WTC11 (cell line): ENCODE measurements at regions not wholly inside any gene's neighbourhood (a gene's known extent, or its start where the extent isn't known, plus 50 kb on each side); places are given as distances from the start of the nearest gene placed in this dataset.

ENCODE experiments used
- ATAC-seq: fragments of 200-7000 bp; cut with Tn5 transposase; 2 replicates; pipeline ENCODE4 v1.10.0; 2021; ENCODE audit warnings: mild to moderate bottlenecking, moderate library complexity
- CTCF ChIA-PET: fragments of 300-600 bp; sonication (Branson Sonifier 250); formaldehyde crosslinking; loops from one replicate; lab custom pipeline; 2021; ENCODE audit warnings: antibody characterized with exemption; lab: Charles Lee
- POLR2A ChIA-PET: fragments of 350-600 bp; sonication (Branson Sonifier 250); formaldehyde crosslinking; loops from one replicate; lab custom pipeline; 2021; ENCODE audit warnings: antibody characterized with exemption; lab: Charles Lee
- DNase-seq: peaks from one replicate; pipeline ENCODE4 v3.0.0; 2021; ENCODE audit warnings: low spot score
- H3K27ac Mint-ChIP-seq: 2 replicates; pipeline ENCODE4 v1.8.0; 2021; ENCODE audit warnings: mixed read lengths
- H3K27me3 Mint-ChIP-seq: 2 replicates; pipeline ENCODE4 v1.8.0; 2021; ENCODE audit warnings: low read depth, mild to moderate bottlenecking, moderate library complexity, mixed read lengths
- H3K36me3 Mint-ChIP-seq: 2 replicates; pipeline ENCODE4 v1.8.0; 2021; ENCODE audit warnings: mixed read lengths
- H3K4me1 Mint-ChIP-seq: 2 replicates; pipeline ENCODE4 v1.8.0; 2022; ENCODE audit warnings: mixed read lengths
- H3K4me3 Mint-ChIP-seq: 2 replicates; pipeline ENCODE4 v1.8.0; 2021; ENCODE audit warnings: mild to moderate bottlenecking, moderate library complexity, mixed read lengths
- H3K9me3 Mint-ChIP-seq: 2 replicates; pipeline ENCODE4 v1.8.0; 2021; ENCODE audit warnings: mixed read lengths
- AFF4 ChIP-seq: sonication (generic); formaldehyde crosslinking; IDR thresholded peaks from 2 replicates; pipeline ENCODE4 v1.8.1; 2023; ENCODE audit warnings: mild to moderate bottlenecking, missing genetic modification reagents, borderline replicate concordance
- ATF1 ChIP-seq: sonication (generic); formaldehyde crosslinking; IDR thresholded peaks from 2 replicates; pipeline ENCODE4 v1.8.1; 2023; ENCODE audit warnings: mild to moderate bottlenecking, moderate library complexity, missing genetic modification reagents
- CREB1 ChIP-seq: sonication (generic); formaldehyde crosslinking; IDR thresholded peaks from 2 replicates; pipeline ENCODE4 v1.8.0; 2023; ENCODE audit warnings: mild to moderate bottlenecking, missing genetic modification reagents
- ESRRA ChIP-seq: sonication (generic); formaldehyde crosslinking; IDR thresholded peaks from 2 replicates; pipeline ENCODE4 v1.8.1; 2022; ENCODE audit warnings: mild to moderate bottlenecking, missing genetic modification reagents, borderline replicate concordance
- HMGXB4 ChIP-seq: sonication (generic); formaldehyde crosslinking; IDR thresholded peaks from 2 replicates; pipeline ENCODE4 v1.8.1; 2023; ENCODE audit warnings: mild to moderate bottlenecking, moderate library complexity, missing genetic modification reagents
- IRF2 ChIP-seq: sonication (generic); formaldehyde crosslinking; IDR thresholded peaks from 2 replicates; pipeline ENCODE4 v1.8.0; 2022; ENCODE audit warnings: low read depth, missing genetic modification reagents, borderline replicate concordance
- KAT7 ChIP-seq: sonication (generic); formaldehyde crosslinking; IDR thresholded peaks from 2 replicates; pipeline ENCODE4 v1.8.1; 2023; ENCODE audit warnings: missing genetic modification reagents, mild to moderate bottlenecking, borderline replicate concordance
- NFATC4 ChIP-seq: fragments of 250-450 bp; sonication (Bioruptor Pico); IDR thresholded peaks from 2 replicates; pipeline ENCODE4 v1.9.0; 2021; ENCODE audit warnings: mild to moderate bottlenecking
- NFYB ChIP-seq: sonication (generic); formaldehyde crosslinking; conservative IDR thresholded peaks from 2 replicates; pipeline ENCODE4 v1.8.0; 2022; ENCODE audit warnings: low read depth, missing genetic modification reagents
- NR2C2 ChIP-seq: sonication (generic); formaldehyde crosslinking; IDR thresholded peaks from 2 replicates; pipeline ENCODE4 v1.8.0; 2022; ENCODE audit warnings: mild to moderate bottlenecking, missing genetic modification reagents
- OVOL2 ChIP-seq: fragments of 250-450 bp; sonication (Bioruptor Pico); IDR thresholded peaks from 2 replicates; pipeline ENCODE4 v1.9.0; 2021; ENCODE audit warnings: mild to moderate bottlenecking, borderline replicate concordance
- TCF7 ChIP-seq: sonication (generic); formaldehyde crosslinking; IDR thresholded peaks from 2 replicates; pipeline ENCODE4 v1.8.0; 2022; ENCODE audit warnings: mild to moderate bottlenecking, low read depth, missing genetic modification reagents, moderate library complexity
- TEAD1 ChIP-seq: sonication (generic); formaldehyde crosslinking; IDR thresholded peaks from 2 replicates; pipeline ENCODE4 v1.8.0; 2022; ENCODE audit warnings: mild to moderate bottlenecking, missing genetic modification reagents
- ZBTB43 ChIP-seq: sonication (generic); formaldehyde crosslinking; IDR thresholded peaks from 2 replicates; pipeline ENCODE4 v1.8.1; 2023; ENCODE audit warnings: mild to moderate bottlenecking, missing genetic modification reagents
- ZNF121 ChIP-seq: sonication (generic); formaldehyde crosslinking; IDR thresholded peaks from 2 replicates; pipeline ENCODE4 v1.8.0; 2023; ENCODE audit warnings: missing genetic modification reagents
- ZNF317 ChIP-seq: sonication (generic); formaldehyde crosslinking; IDR thresholded peaks from 2 replicates; pipeline ENCODE4 v1.8.1; 2023; ENCODE audit warnings: low read depth, mild to moderate bottlenecking, moderate library complexity, missing genetic modification reagents, borderline replicate concordance
- ZNF396 ChIP-seq: fragments of 250-450 bp; sonication (Bioruptor Pico); IDR thresholded peaks from 2 replicates; pipeline ENCODE4 v1.8.0; 2021; ENCODE audit warnings: mild to moderate bottlenecking, moderate library complexity, borderline replicate concordance
- ZNF416 ChIP-seq: fragments of 250-450 bp; sonication (Bioruptor Pico); IDR thresholded peaks from 2 replicates; pipeline ENCODE4 v1.9.0; 2021; ENCODE audit warnings: mild to moderate bottlenecking, inconsistent platforms
- ZNF423 ChIP-seq: fragments of 250-450 bp; sonication (Bioruptor Pico); IDR thresholded peaks from 2 replicates; pipeline ENCODE4 v2.1.2; 2022; ENCODE audit warnings: mild to moderate bottlenecking, moderate library complexity
- ZSCAN18 ChIP-seq: fragments of 250-450 bp; sonication (Bioruptor Pico); IDR thresholded peaks from 2 replicates; pipeline ENCODE4 v2.1.2; 2022; ENCODE audit warnings: mild to moderate bottlenecking, moderate library complexity
- TF ChIP-seq, protein P1 (sequence below): sonication (generic); formaldehyde crosslinking; IDR thresholded peaks from 2 replicates; pipeline ENCODE4 v1.8.1; 2022; ENCODE audit warnings: mild to moderate bottlenecking, moderate library complexity, missing genetic modification reagents
- TF ChIP-seq, protein P2 (sequence below): sonication (generic); formaldehyde crosslinking; IDR thresholded peaks from 2 replicates; pipeline ENCODE4 v1.8.0; 2022; ENCODE audit warnings: mild to moderate bottlenecking, missing genetic modification reagents
- TF ChIP-seq, protein P3 (sequence below): fragments of 200-600 bp; IDR thresholded peaks from 2 replicates; pipeline ENCODE4 v1.8.0; 2022; ENCODE audit warnings: antibody characterized with exemption

- TF ChIP-seq KAT7 (CRISPR knock-in tag), result no peak
- TF ChIP-seq IRF2 (CRISPR knock-in tag), result no peak
- TF ChIP-seq OVOL2 (CRISPR knock-in tag), result no peak
- no peak for TF ChIP-seq HMGXB4 (CRISPR knock-in tag)
- no peak for TF ChIP-seq ATF1 (CRISPR knock-in tag)
- TF ChIP-seq, protein P1, sequence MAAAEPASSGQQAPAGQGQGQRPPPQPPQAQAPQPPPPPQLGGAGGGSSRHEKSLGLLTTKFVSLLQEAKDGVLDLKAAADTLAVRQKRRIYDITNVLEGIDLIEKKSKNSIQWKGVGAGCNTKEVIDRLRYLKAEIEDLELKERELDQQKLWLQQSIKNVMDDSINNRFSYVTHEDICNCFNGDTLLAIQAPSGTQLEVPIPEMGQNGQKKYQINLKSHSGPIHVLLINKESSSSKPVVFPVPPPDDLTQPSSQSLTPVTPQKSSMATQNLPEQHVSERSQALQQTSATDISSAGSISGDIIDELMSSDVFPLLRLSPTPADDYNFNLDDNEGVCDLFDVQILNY, result no peak
- TF ChIP-seq, protein P2, sequence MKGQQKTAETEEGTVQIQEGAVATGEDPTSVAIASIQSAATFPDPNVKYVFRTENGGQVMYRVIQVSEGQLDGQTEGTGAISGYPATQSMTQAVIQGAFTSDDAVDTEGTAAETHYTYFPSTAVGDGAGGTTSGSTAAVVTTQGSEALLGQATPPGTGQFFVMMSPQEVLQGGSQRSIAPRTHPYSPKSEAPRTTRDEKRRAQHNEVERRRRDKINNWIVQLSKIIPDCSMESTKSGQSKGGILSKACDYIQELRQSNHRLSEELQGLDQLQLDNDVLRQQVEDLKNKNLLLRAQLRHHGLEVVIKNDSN (CRISPR knock-in tag), result no peak
- TF ChIP-seq, protein P3, sequence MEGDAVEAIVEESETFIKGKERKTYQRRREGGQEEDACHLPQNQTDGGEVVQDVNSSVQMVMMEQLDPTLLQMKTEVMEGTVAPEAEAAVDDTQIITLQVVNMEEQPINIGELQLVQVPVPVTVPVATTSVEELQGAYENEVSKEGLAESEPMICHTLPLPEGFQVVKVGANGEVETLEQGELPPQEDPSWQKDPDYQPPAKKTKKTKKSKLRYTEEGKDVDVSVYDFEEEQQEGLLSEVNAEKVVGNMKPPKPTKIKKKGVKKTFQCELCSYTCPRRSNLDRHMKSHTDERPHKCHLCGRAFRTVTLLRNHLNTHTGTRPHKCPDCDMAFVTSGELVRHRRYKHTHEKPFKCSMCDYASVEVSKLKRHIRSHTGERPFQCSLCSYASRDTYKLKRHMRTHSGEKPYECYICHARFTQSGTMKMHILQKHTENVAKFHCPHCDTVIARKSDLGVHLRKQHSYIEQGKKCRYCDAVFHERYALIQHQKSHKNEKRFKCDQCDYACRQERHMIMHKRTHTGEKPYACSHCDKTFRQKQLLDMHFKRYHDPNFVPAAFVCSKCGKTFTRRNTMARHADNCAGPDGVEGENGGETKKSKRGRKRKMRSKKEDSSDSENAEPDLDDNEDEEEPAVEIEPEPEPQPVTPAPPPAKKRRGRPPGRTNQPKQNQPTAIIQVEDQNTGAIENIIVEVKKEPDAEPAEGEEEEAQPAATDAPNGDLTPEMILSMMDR, result no peak
- no peak for TF ChIP-seq ESRRA (CRISPR knock-in tag)
- TF ChIP-seq NFYB (CRISPR knock-in tag), result no peak
- TF ChIP-seq CREB1 (CRISPR knock-in tag), result no peak
- no peak for TF ChIP-seq TCF7 (CRISPR knock-in tag)
- no peak for TF ChIP-seq AFF4 (CRISPR knock-in tag)
- no peak for TF ChIP-seq ZSCAN18 (CRISPR knock-in tag)
- TF ChIP-seq, all 79 proteins: peak for 0
- no peak overlapping the region for H3K27ac Mint-ChIP-seq
- H3K27me3 Mint-ChIP-seq, result no peaks in the 10 kb centered on the region
- H3K36me3 Mint-ChIP-seq, result peaks cover 16% of the 10 kb centered on the region
- DNase-seq, result no peak
- peaks cover 17% of the 10 kb centered on the region for H3K9me3 Mint-ChIP-seq
- peaks cover 16% of the 10 kb centered on the region for H3K4me1 Mint-ChIP-seq
- H3K4me3 Mint-ChIP-seq, result no peak overlapping the region
- CTCF ChIA-PET, result no interaction called here
- POLR2A ChIA-PET, result no interaction called here
- no peak; the same call in 1 of the 2 replicates for ATAC-seq
Measured at GRCh38 chr4:180688480-180688879, 1554.7 kb upstream of the TENM3 start.

DNA sequence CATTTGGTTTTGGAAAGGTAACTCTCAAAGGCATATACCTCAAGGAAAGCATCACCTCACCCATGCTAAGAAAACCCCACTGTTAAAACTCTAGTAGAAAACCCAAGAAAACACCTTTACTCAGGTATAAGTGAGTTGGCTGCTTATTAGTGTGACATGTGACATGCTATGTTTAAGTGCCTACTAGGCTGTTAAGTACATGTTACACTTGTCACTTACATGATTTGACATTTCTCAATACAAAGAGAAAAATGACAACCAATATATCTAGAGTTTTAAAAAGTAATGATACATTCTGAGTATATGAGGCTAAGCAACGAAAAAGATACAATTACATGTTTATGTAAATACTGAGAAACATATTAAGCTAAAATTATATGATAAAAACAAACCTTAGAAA, 1548.3 kb upstream of the TENM3 start:
- Mint-ChIP-seq H3K36me3 (peaks cover 27% of the 10 kb centered on the region), H3K27ac (no peak overlapping the region), H3K27me3 (no peaks in the 10 kb centered on the region), H3K4me1 (peaks cover 18% of the 10 kb centered on the region), H3K9me3 (peaks cover 32% of the 10 kb centered on the region), H3K4me3 (no peak overlapping the region)
- ChIA-PET CTCF (no interaction called here), POLR2A (no interaction called here)
- DNase-seq, result no peak
- ATAC-seq, result no peak
- no peak for TF ChIP-seq HMGXB4 (CRISPR knock-in tag)
- TF ChIP-seq ZNF416 (CRISPR knock-in tag), result no peak
- no peak for TF ChIP-seq ZNF423
- TF ChIP-seq ZNF396, result no peak
- no peak for TF ChIP-seq NFATC4 (CRISPR knock-in tag)
- TF ChIP-seq ZNF121 (CRISPR knock-in tag), result no peak
- TF ChIP-seq ZBTB43 (CRISPR knock-in tag), result no peak
- no peak for TF ChIP-seq TEAD1
- no peak for TF ChIP-seq ZNF317 (CRISPR knock-in tag)
- no peak for TF ChIP-seq NR2C2
